Spinal cord (tissue), 9 donors: ENCODE measurements at regions not wholly inside any gene's neighbourhood (a gene's known extent, or its start where the extent isn't known, plus 50 kb on each side); places are given as distances from the start of the nearest gene placed in this dataset.
A peak's percentile ranks its signal among the peaks of the same experiment; 100 is the strongest.
"Not testable (repeated sequence)": the region's sequence is repeated elsewhere in the genome, so short reads cannot be mapped to it uniquely, and the experiment has no call there.

Source experiments
- DNase-seq, 6 donors: peaks; one replicate each; pipeline versions ENCODE4 v3.0.0 to v3.0.0-alpha.2; 2013 to 2015; ENCODE audit warnings: low spot score in 6 of 6, low read depth in 4 of 6
- H3K27ac ChIP-seq: one replicate; pipeline ENCODE4 v1.5.1; 2013; ENCODE audit warnings: low read depth, low read length, control low read depth
- H3K27me3 ChIP-seq: one replicate; pipeline ENCODE4 v1.6.1; 2013; ENCODE audit warnings: low read length; ENCODE audit not compliant: control insufficient read depth, insufficient read depth
- H3K36me3 ChIP-seq: one replicate; pipeline ENCODE4 v1.6.1; 2013; ENCODE audit warnings: low read length; ENCODE audit not compliant: control insufficient read depth, insufficient read depth
- H3K4me1 ChIP-seq: one replicate; pipeline ENCODE4 v1.6.1; 2013; ENCODE audit warnings: low read length; ENCODE audit not compliant: control insufficient read depth, insufficient read depth
- H3K4me3 ChIP-seq: one replicate; pipeline ENCODE4 v1.5.1; 2013; ENCODE audit warnings: low read depth, low read length, control low read depth
- H3K9me3 ChIP-seq: one replicate; pipeline ENCODE4 v1.6.1; 2013; ENCODE audit warnings: low read length; ENCODE audit not compliant: control insufficient read depth, insufficient read depth
- WGBS: methylation state at CpG from one replicate; pipeline ENCODE4 v1.1.5; 2013; ENCODE audit warnings: missing lambda C conversion rate; ENCODE audit not compliant: insufficient coverage; 5-methylcytosine and 5-hydroxymethylcytosine counted together
- donor health status: healthy.

DNA sequence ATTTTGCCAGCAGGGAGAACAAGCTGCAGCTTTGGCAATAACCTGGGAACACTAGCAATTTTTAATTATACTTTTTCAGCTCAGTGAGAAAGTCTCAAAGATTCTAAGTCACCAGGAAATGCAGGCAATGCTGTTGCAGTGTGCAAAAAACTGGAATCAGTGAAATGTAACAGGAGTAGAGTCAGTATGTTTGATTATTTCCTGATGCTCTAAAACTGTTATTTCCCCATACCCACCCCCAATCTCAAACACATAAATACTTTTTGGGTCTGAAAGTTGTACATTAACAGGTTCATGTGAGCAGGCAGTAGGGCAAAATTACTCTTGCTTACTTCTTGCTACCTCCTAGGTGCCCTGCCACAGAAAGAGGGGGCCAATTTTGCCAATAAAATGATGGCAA is 65.4 kb upstream of the BEND6 start:
- Histone ChIP-seq H3K27ac (no peak overlapping the region), H3K27me3 (no peaks in the 10 kb centered on the region), H3K36me3 (no peaks in the 10 kb centered on the region), H3K4me3 (no peak overlapping the region), H3K4me1 (no peaks in the 10 kb centered on the region), H3K9me3 (no peaks in the 10 kb centered on the region)
- no peak for DNase-seq

DNA sequence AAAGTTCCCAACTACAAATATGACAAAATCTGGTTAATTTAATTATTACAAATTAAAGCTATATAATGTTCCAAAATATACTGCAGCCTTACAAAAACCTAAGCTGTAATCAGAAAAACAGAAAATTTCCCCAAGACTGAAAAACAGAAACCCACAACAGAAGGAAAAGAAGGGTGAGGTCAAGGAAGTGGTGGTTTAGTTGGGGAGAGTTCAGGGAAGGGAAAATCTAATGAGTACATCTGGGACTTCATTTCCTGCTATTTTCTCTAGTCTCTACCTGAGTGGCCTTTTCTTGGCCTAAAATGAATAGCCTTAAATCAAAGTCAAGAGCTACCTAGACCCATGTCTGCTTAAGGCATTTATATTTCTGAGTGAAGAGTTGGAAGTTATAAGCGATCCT is 66.2 kb upstream of the BEND6 start:
- WGBS, result no CpG with 5 or more reads among the region's 1 CpG
- Histone ChIP-seq H3K36me3 (no peaks in the 10 kb centered on the region), H3K27ac (no peak overlapping the region), H3K27me3 (no peaks in the 10 kb centered on the region), H3K4me3 (no peak overlapping the region), H3K4me1 (no peaks in the 10 kb centered on the region), H3K9me3 (no peaks in the 10 kb centered on the region)
- DNase-seq, result no peak

DNA sequence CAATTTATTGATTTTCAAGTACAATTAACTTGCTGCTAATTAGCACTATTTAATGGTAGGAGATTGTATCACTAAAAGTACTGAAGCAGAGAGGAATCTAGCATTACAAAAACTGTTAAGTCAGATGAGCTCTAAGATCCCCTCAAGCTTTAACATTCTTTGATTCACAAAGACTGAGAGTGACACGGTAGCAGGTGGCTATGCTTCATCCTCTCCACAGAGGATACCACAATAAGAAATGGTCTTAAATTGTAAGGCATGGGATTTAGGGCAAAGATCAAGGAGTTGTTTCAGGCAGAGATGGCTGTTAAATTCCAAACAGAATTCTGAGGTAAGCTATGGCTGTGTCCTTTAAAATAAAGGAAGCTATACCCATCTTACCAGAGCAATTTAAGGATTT is 67.8 kb upstream of the BEND6 start:
- no peaks in the 10 kb centered on the region for H3K9me3 ChIP-seq
- H3K4me3 ChIP-seq, result no peak overlapping the region
- H3K27me3 ChIP-seq, result no peaks in the 10 kb centered on the region
- no peaks in the 10 kb centered on the region for H3K36me3 ChIP-seq
- H3K27ac ChIP-seq, result no peak overlapping the region
- H3K4me1 ChIP-seq, result no peaks in the 10 kb centered on the region
- WGBS, result no CpG with 5 or more reads among the region's 1 CpG
- peak in 1 of 6 donors; percentile 3 for DNase-seq

DNA sequence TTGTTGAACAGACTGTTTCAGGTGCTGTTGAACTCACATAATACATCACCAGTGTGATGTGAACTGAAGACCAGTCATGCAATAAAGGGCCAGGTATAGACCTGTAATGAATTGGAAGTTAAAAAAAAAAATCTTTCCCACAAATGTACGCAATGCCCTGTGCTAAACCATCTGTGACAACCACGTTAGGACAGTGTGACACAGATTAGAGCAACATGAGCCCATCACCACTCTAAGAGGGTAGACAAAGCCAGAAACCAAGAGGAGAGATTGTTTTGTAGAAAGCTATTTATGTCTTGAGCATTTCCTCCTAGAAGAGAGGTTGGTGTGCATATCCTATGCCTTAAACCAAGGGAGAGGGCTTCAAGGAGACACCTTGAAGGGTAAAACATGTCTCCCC is 77.0 kb upstream of the BEND6 start:
- Histone ChIP-seq H3K36me3 (no peaks in the 10 kb centered on the region), H3K4me3 (no peak overlapping the region), H3K4me1 (no peaks in the 10 kb centered on the region), H3K27ac (no peak overlapping the region), H3K9me3 (no peaks in the 10 kb centered on the region), H3K27me3 (no peaks in the 10 kb centered on the region)
- DNase-seq, result no peak
- WGBS, result no CpG with 5 or more reads among the region's 2 CpGs

DNA sequence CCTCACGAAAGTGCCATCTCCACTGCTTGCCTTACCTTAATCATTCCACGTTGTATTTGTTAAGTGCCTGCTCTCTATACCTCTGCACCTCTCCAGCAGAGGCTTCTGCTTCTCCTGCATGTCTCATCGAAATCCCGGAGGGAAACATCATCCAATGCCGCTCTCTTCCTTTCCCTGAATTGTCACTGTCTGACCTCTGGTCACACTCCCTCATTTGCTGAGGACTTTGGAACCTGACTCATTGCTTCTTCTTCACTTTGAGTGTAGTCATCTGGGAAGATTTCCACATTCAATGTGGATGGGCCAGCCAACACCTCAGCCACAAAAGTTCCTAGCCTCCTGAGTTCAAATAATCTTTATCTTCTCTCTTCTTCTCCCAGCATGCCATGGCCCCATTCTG is 78.9 kb upstream of the BEND6 start:
- Histone ChIP-seq H3K9me3 (no peaks in the 10 kb centered on the region), H3K27me3 (no peaks in the 10 kb centered on the region), H3K4me1 (no peaks in the 10 kb centered on the region), H3K36me3 (no peaks in the 10 kb centered on the region), H3K27ac (no peak overlapping the region), H3K4me3 (no peak overlapping the region)
- 94% methylated on average over 5 of the region's 5 CpGs for WGBS
- no peak for DNase-seq

DNA sequence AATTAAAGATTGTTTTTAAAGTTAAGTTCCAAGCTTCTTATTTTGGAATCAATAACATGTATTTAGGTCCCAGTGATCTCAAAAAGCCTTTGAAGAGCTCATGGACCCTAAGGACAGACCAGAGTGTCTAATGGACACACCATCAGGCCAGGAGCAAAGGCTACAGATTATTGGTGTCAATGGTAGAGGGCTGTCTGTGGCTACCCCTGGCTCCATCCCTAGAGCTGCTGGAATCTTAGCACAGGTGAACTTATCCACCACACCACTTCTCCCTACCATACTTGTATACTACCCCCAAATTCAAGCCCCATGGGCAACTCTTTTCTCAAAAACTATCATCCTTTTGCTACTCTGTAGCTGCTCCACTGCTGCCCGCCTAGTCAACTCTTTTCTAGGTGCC is 79.4 kb upstream of the BEND6 start:
- Histone ChIP-seq H3K27me3 (no peaks in the 10 kb centered on the region), H3K4me3 (no peak overlapping the region), H3K9me3 (no peaks in the 10 kb centered on the region), H3K4me1 (no peaks in the 10 kb centered on the region), H3K36me3 (no peaks in the 10 kb centered on the region), H3K27ac (no peak overlapping the region)
- no peak for DNase-seq
- 100% methylated on average over 1 of the region's 1 CpG for WGBS

DNA sequence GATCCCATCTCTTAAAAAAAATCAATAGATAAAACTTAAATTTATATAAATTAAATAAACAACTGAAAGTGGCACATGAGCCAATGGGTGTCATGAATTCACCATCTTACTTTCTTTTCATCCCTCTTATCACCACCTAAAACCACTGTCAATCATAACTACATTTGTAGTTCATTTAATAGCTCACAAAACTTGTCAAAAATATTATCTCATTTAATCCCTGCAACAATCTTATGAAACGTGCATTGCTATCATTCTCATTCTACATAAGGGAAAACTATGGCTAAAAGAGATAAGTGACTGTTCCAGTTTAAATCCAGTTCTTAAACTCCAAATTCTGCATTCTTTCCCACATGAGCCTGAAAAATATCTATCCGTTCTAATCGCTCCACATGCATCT is 80.6 kb upstream of the BEND6 start:
- H3K4me3 ChIP-seq, result no peak overlapping the region
- H3K27ac ChIP-seq, result no peak overlapping the region
- H3K9me3 ChIP-seq, result no peaks in the 10 kb centered on the region
- no peaks in the 10 kb centered on the region for H3K36me3 ChIP-seq
- no peak for DNase-seq
- 91% methylated on average over 2 of the region's 3 CpGs for WGBS
- H3K27me3 ChIP-seq, result no peaks in the 10 kb centered on the region
- no peaks in the 10 kb centered on the region for H3K4me1 ChIP-seq

DNA sequence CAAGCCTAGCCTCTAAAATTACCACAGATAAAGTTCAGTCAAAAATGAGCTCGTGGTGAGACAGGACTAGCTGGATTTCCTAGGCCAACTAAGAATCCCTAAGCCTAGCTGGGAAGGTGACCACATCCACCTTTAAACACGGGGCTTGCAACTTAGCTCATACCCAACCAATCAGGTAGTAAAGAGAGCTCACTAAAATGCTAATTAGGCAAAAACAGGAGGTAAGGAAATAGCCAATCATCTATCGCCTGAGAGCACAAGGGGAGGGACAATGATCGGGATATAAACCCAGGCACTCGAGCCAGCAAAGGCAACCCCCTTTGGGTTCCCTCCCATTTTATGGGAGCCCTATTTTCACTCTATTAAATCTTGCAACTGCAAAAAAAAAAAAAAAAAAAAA is 84.9 kb upstream of the BEND6 start:
- H3K4me3 ChIP-seq, H3K4me1 ChIP-seq, H3K27me3 ChIP-seq, H3K36me3 ChIP-seq, H3K9me3 ChIP-seq, H3K27ac ChIP-seq, DNase-seq: not testable (repeated sequence)
- 100% methylated on average over 1 of the region's 5 CpGs for WGBS

DNA sequence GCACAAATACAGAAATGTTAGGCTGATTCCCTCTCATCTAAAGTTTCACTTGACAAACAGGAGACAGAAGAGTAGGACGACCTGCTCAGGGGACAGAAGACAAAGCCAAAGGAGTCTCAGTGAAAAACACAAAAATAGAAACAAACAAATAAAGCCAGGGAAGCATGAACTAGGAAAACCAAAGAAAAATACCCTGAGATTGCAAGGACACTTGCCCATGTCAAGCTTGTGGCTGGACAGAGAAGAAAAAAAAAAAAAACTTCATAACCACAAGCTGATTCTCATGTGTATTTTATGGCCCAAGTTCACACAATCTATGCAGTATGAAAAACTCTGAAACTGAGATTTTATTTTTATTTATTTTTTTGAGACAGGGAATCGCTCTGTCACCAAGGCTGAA is 85.6 kb upstream of the BEND6 start:
- 57% methylated on average over 1 of the region's 2 CpGs for WGBS
- H3K9me3 ChIP-seq, result no peaks in the 10 kb centered on the region
- no peaks in the 10 kb centered on the region for H3K36me3 ChIP-seq
- no peak for DNase-seq
- no peak overlapping the region for H3K27ac ChIP-seq
- no peaks in the 10 kb centered on the region for H3K27me3 ChIP-seq
- H3K4me1 ChIP-seq, result no peaks in the 10 kb centered on the region
- no peak overlapping the region for H3K4me3 ChIP-seq

DNA sequence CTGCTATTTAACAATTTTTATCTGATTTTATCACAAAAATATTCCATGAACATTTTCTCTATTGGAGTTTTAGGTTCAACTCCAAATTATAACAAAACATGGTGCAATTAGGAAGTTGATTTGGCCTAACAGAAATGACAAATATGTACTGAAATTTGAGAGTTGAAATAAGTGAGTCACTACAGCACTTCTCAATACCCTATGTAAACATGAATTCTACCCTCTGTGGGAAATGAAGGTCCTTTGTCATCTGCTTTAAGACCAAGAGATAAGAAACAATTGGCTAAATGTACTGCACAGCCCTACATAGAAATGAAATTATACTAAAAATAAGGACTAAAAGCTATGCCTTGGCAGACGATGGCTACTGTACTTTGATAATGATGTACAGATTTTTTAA is 86.2 kb upstream of the BEND6 start:
- no CpG with 5 or more reads among the region's 1 CpG for WGBS
- DNase-seq, result no peak
- H3K4me1 ChIP-seq, result no peaks in the 10 kb centered on the region
- H3K4me3 ChIP-seq, result no peak overlapping the region
- no peaks in the 10 kb centered on the region for H3K9me3 ChIP-seq
- no peaks in the 10 kb centered on the region for H3K27me3 ChIP-seq
- no peak overlapping the region for H3K27ac ChIP-seq
- H3K36me3 ChIP-seq, result no peaks in the 10 kb centered on the region
